NCI-H82 (cell line): ENCODE measurements at regions not wholly inside any gene's neighbourhood (a gene's known extent, or its start where the extent isn't known, plus 50 kb on each side); places are given as distances from the start of the nearest gene placed in this dataset.

Source experiments
- DNase-seq: peaks from one replicate; lab custom pipeline; 2025; lab: John Stamatoyannopoulos, UW

- DNase-seq, result no peak
Observed at GRCh38 chr9:91130796-91131318, 230.9 kb downstream of the AUH start.

GRCh38 chr9:91131433-91131839 is 230.3 kb downstream of the AUH start:
- DNase-seq, result no peak

GRCh38 chr9:91132576-91133073 is 229.1 kb downstream of the AUH start:
- DNase-seq, result no peak

- no peak for DNase-seq
Observed at GRCh38 chr9:91134608-91135007, 227.1 kb downstream of the AUH start.

- no peak for DNase-seq
Observed at GRCh38 chr9:91137391-91137790, 224.3 kb downstream of the AUH start.

- no peak for DNase-seq
Observed at GRCh38 chr9:91138760-91139159, 223.0 kb downstream of the AUH start.

GRCh38 chr9:91141407-91141965 is 220.2 kb downstream of the AUH start:
- DNase-seq, result no peak

- DNase-seq, result no peak
Observed at GRCh38 chr9:91143162-91143561, 218.6 kb downstream of the AUH start.

GRCh38 chr9:91143642-91144041 is 218.1 kb downstream of the AUH start:
- DNase-seq, result no peak

- no peak for DNase-seq
Observed at GRCh38 chr9:91144769-91145168, 216.9 kb downstream of the AUH start.

GRCh38 chr9:91145496-91145895 is 216.2 kb downstream of the AUH start:
- DNase-seq, result no peak

- DNase-seq, result no peak
Observed at GRCh38 chr9:91146391-91147019, 215.2 kb downstream of the AUH start.

GRCh38 chr9:91147079-91147708 is 214.5 kb downstream of the AUH start:
- DNase-seq, result no peak

GRCh38 chr9:91148306-91148705 is 213.4 kb downstream of the AUH start:
- DNase-seq, result no peak

GRCh38 chr9:91150273-91150997 is 211.3 kb downstream of the AUH start:
- DNase-seq, result no peak

GRCh38 chr9:91150998-91151717 is 210.6 kb downstream of the AUH start:
- DNase-seq, result no peak

- DNase-seq, result no peak
Observed at GRCh38 chr9:91151718-91152095, 210.0 kb downstream of the AUH start.

- DNase-seq, result no peak
Observed at GRCh38 chr9:91154686-91155085, 207.0 kb downstream of the AUH start.

- no peak for DNase-seq
Observed at GRCh38 chr9:91155181-91155580, 206.5 kb downstream of the AUH start.

GRCh38 chr9:91155746-91156376 is 205.9 kb downstream of the AUH start:
- no peak for DNase-seq

GRCh38 chr9:91156451-91157234 is 205.1 kb downstream of the AUH start:
- no peak for DNase-seq
